Sigmoid colon (tissue), 6 donors: ENCODE measurements at regions not wholly inside any gene's neighbourhood (a gene's known extent, or its start where the extent isn't known, plus 50 kb on each side); places are given as distances from the start of the nearest gene placed in this dataset.

ENCODE experiments used
- DNase-seq: peaks from one replicate; pipeline ENCODE4 v3.0.0-alpha.2; 2019
- H3K27ac ChIP-seq, 4 donors: fragments of 200-600 bp; sonication (generic); one replicate each; pipeline ENCODE4 v1.5.1; 2016 to 2019; ENCODE audit warnings: mild to moderate bottlenecking in 1 of 4
- H3K27me3 ChIP-seq, 3 donors: fragments of 200-600 bp; sonication (generic); one replicate each; pipeline ENCODE4 v1.5.1; 2019; ENCODE audit warnings: mild to moderate bottlenecking in 1 of 3
- H3K36me3 ChIP-seq, 4 donors: fragments of 200-600 bp; sonication (generic); one replicate each; pipeline ENCODE4 v1.5.1; 2016 to 2019
- H3K4me1 ChIP-seq, 4 donors: fragments of 200-600 bp; sonication (generic); one replicate each; pipeline ENCODE4 v1.5.1; 2017 to 2019
- H3K4me3 ChIP-seq, 4 donors: fragments of 200-600 bp; sonication (generic); one replicate each; pipeline ENCODE4 v1.5.1; 2017 to 2019; ENCODE audit warnings: mild to moderate bottlenecking in 2 of 4, moderate library complexity in 1 of 4
- H3K9me3 ChIP-seq, 4 donors: fragments of 200-600 bp in 3 of 4; sonication (generic) in 3 of 4; one replicate each; pipeline versions ENCODE4 v1.5.1 to v1.6.1; 2013 to 2019
- EP300 ChIP-seq, 4 donors: sonication (generic); formaldehyde crosslinking; IDR thresholded peaks; one replicate each; pipeline ENCODE4 v1.6.1; 2017; ENCODE audit warnings: antibody characterized with exemption in 4 of 4
- POLR2A ChIP-seq, 2 donors: fragments of 450-650 bp; IDR thresholded peaks; one replicate each; pipeline ENCODE4 v1.6.1; 2016; ENCODE audit warnings: antibody characterized with exemption in 2 of 2, mild to moderate bottlenecking in 2 of 2, moderate library complexity in 2 of 2
- POLR2AphosphoS5 ChIP-seq, 4 donors: sonication (generic); formaldehyde crosslinking; IDR thresholded peaks; one replicate each; pipeline ENCODE4 v1.6.1; 2017; ENCODE audit warnings: antibody characterized with exemption in 4 of 4
- WGBS, 2 donors: extraction: QIAGEN DNeasy Blood & Tissue Kit; methylation state at CpG; one replicate each; pipeline ENCODE4 v1.1.7; 2013; 5-methylcytosine and 5-hydroxymethylcytosine counted together
- intact Hi-C: fragments of 100-400 bp; cut with DNase I; formaldehyde crosslinking; loops from one replicate; pipeline ENCODE4 v1.15.1; 2023
- TF ChIP-seq, protein P1 (sequence below), 4 experiments: fragments of 450-650 bp in 3 of 4; fragments of 200-600 bp in 1 of 4; IDR thresholded peaks; one replicate each; pipeline ENCODE4 v1.5.1; 2016 to 2019; ENCODE audit warnings: antibody characterized with exemption in 4 of 4, mild to moderate bottlenecking in 3 of 4, moderate library complexity in 2 of 4
- donor health status: healthy with polysubstance abuse.
- donor health status: healthy.

DNA sequence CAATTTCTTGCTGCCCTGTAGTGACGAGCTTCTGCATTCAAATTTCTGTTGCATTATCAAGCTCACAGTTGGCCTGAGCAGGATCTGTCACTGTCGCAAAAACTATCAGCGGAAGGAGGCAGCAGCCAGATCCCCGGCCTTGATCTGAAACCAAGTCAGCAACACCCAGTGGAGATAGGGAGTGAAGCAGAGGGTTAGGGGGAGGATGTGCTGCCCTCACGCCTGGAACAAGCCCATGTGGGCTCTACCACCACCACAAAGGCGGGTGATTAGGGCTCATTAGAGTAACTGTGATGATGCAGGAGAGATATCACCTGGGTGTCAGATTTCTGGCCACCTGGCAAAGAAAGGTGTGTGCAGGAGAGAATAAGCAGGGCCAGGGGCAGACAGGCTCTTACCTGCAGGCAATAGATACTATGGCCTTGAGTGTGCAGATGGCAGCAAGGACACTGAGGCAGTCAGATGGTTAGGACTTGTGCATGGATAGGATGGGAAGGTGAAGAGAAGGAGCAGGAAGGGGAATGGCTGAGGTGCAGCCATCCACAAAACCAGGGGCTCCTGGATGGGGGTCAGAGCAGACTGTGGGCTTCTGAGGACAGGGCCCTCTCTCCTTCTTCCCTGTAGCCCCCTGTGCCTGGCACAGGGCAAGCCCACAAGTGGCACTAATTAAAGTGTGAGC, 417.3 kb downstream of the RPS24 start:
- Histone ChIP-seq H3K4me3 (no peak overlapping the region), H3K27me3 (no peaks in the 10 kb centered on the region), H3K36me3 (no peaks in the 10 kb centered on the region), H3K27ac (no peak overlapping the region), H3K9me3 (no peaks in the 10 kb centered on the region), H3K4me1 (peaks cover 0 to 15% (median 13%) of the 10 kb centered on the region in 4 donors)
- no peak for DNase-seq
- TF ChIP-seq, protein P1, sequence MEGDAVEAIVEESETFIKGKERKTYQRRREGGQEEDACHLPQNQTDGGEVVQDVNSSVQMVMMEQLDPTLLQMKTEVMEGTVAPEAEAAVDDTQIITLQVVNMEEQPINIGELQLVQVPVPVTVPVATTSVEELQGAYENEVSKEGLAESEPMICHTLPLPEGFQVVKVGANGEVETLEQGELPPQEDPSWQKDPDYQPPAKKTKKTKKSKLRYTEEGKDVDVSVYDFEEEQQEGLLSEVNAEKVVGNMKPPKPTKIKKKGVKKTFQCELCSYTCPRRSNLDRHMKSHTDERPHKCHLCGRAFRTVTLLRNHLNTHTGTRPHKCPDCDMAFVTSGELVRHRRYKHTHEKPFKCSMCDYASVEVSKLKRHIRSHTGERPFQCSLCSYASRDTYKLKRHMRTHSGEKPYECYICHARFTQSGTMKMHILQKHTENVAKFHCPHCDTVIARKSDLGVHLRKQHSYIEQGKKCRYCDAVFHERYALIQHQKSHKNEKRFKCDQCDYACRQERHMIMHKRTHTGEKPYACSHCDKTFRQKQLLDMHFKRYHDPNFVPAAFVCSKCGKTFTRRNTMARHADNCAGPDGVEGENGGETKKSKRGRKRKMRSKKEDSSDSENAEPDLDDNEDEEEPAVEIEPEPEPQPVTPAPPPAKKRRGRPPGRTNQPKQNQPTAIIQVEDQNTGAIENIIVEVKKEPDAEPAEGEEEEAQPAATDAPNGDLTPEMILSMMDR (IDR thresholded peaks at IDR 0.05) = no peak
- TF ChIP-seq POLR2A (IDR thresholded peaks at IDR 0.05) (no peak), EP300 (IDR thresholded peaks at IDR 0.05) (no peak), POLR2AphosphoS5 (IDR thresholded peaks at IDR 0.05) (no peak)
- 92 to 93% methylated on average over 6 of the region's 6 CpGs for WGBS, 2 donors
- intact Hi-C loops = no loop called here

DNA sequence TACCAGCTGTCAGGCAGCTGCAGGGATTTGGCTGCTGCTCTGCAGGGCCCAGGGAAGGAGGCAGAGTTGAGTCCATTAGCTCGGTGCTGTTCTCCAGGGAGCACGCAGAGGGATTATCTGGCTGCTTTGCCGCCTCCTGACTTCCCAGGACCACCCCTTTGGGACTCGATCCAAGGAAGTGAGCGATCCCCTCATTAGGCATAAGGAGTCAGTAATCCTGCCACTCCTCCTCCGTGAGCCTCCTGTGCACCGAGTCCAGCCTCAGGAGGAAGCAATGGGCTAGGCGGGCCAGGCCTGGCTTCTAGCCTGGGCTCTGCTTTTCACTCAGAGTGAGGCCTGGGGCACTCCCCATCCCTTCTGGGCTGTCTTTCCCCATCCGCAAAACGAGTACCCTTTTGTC, 417.9 kb downstream of the RPS24 start:
- TF ChIP-seq EP300 (IDR thresholded peaks at IDR 0.05) (no peak), POLR2AphosphoS5 (IDR thresholded peaks at IDR 0.05) (no peak), POLR2A (IDR thresholded peaks at IDR 0.05) (no peak)
- TF ChIP-seq, protein P1 (IDR thresholded peaks at IDR 0.05) = no peak
- Histone ChIP-seq H3K4me1 (peaks cover 0 to 19% (median 19%) of the 10 kb centered on the region in 4 donors), H3K27ac (no peak overlapping the region), H3K4me3 (no peak overlapping the region), H3K36me3 (no peaks in the 10 kb centered on the region), H3K9me3 (no peaks in the 10 kb centered on the region), H3K27me3 (no peaks in the 10 kb centered on the region)
- 72 to 74% methylated on average over 10 of the region's 10 CpGs for WGBS, 2 donors
- intact Hi-C loops = no loop called here
- DNase-seq = no peak

DNA sequence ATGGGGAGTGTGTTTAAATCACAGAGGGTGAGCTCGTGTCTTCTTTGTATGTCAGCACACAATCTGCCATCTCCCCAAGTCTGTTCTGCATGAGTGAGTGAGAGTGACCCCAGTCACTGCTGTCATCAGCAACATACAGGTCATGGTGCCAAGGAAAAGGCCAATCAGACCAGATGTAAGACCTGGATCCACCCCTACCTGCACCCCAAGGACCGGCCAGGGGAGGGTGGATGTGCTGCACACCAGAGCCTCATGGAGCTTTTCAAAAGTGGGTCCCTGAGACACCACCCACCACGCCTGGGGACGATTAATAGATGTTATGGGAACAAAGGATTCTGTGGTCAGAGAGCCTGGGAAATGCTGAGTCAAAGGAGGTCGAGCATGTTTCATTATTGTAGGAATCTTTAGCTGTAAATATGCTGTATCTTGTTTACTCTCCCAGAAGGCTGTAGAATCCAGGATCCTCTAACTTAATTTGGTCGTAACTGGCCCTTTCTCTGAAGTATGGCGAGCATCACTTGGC, 420.5 kb downstream of the RPS24 start:
- no peak for TF ChIP-seq EP300 (IDR thresholded peaks at IDR 0.05)
- no peak for TF ChIP-seq POLR2AphosphoS5 (IDR thresholded peaks at IDR 0.05)
- TF ChIP-seq POLR2A (IDR thresholded peaks at IDR 0.05) = no peak
- Histone ChIP-seq H3K4me3 (no peak overlapping the region), H3K4me1 (peaks cover 0 to 21% (median 19%) of the 10 kb centered on the region in 4 donors), H3K27me3 (no peaks in the 10 kb centered on the region), H3K36me3 (no peaks in the 10 kb centered on the region), H3K9me3 (no peaks in the 10 kb centered on the region), H3K27ac (no peak overlapping the region)
- 72 to 78% methylated on average over 7 of the region's 7 CpGs for WGBS, 2 donors
- intact Hi-C loops = no loop called here
- no peak for DNase-seq

DNA sequence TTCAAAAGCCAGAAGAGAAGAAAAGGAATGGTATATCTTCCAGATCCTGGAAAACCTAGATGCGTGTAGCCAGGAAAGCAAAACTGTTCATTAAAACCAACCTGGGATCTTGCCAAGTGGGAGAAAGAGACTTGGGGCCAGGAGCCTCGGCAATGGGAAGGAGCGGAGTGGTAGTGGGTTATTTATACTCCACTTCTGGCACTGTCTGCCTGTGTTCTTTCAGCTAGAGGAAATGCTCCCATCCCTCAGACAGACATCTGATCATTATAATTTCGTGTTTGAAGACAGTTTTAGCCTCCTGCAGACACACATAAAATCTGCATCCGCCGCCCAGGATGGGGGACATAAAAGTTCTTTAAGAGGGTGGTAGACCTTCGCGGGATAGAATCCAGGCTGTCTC, 421.6 kb downstream of the RPS24 start:
- Histone ChIP-seq H3K4me1 (peaks cover 0 to 21% (median 19%) of the 10 kb centered on the region in 4 donors), H3K27me3 (no peaks in the 10 kb centered on the region), H3K27ac (peak overlapping the region in 3 of 4 donors; percentile 29 to 52 (median 50)), H3K36me3 (no peaks in the 10 kb centered on the region), H3K4me3 (no peak overlapping the region), H3K9me3 (no peaks in the 10 kb centered on the region)
- TF ChIP-seq, protein P1 (IDR thresholded peaks at IDR 0.05) = no peak
- TF ChIP-seq POLR2AphosphoS5 (IDR thresholded peaks at IDR 0.05) (no peak), EP300 (IDR thresholded peaks at IDR 0.05) (no peak), POLR2A (IDR thresholded peaks at IDR 0.05) (no peak)
- DNase-seq = no peak
- intact Hi-C loops = no loop called here
- WGBS, 2 donors = 78 to 81% methylated on average over 8 of the region's 8 CpGs

DNA sequence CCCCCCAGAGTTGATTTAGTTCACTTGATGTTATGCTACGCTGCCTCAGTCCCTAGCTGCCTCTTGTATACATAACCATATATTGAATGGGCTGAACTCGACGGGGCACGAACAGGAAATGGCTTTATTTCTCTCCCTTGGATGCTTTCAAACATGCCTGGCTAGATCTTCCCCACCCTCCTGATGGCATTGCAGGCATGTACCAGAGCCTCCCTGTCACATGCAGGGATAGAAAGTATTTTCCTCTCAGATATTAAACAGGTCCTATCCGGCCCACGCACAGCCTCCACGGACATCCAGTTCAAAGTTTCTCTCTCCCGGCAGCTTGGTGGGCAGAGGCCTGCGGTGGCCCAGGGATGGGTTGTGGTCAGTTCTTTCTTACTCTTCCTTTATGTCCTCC, 422.1 kb downstream of the RPS24 start:
- no peak for DNase-seq
- H3K4me3 ChIP-seq = no peak overlapping the region

More for the DNA sequence above, 422.1 kb downstream of the RPS24 start:
- TF ChIP-seq, protein P1 (IDR thresholded peaks at IDR 0.05) = no peak
- TF ChIP-seq POLR2AphosphoS5 (IDR thresholded peaks at IDR 0.05) (peak in 2 of 4 donors; percentile 81 to 87), POLR2A (IDR thresholded peaks at IDR 0.05) (no peak)
- no peaks in the 10 kb centered on the region for H3K9me3 ChIP-seq
- 88% methylated on average over 9 of the region's 9 CpGs for WGBS, 2 donors
- H3K27ac ChIP-seq = peak overlapping the region in 3 of 4 donors; percentile 29 to 52 (median 50)
- no peaks in the 10 kb centered on the region for H3K36me3 ChIP-seq
- intact Hi-C loops = no loop called here
- H3K4me1 ChIP-seq = peaks cover 0 to 21% (median 19%) of the 10 kb centered on the region in 4 donors
- no peaks in the 10 kb centered on the region for H3K27me3 ChIP-seq
